ENCODE measurements at regions not wholly inside any gene's neighbourhood (a gene's known extent, or its start where the extent isn't known, plus 50 kb on each side); places are given as distances from the start of the nearest gene placed in this dataset.

GRCh38 chrX:104510801-104511200 is 55.2 kb upstream of the IL1RAPL2 start (continued):
- TF ChIP-seq TCF12 (IDR thresholded peaks at IDR 0.05; ENCODE audit: low read depth, low read length): no peak
- no peak for TF ChIP-seq SRF (IDR thresholded peaks at IDR 0.05; ENCODE audit: low read depth, low read length)
- TF ChIP-seq KDM4A (IDR thresholded peaks at IDR 0.05; ENCODE audit: low read depth, low read length, severe bottlenecking): no peak
- TF ChIP-seq SUZ12 (IDR thresholded peaks at IDR 0.05; ENCODE audit: low read length): no peak

Measured in H1 (cell line).